ENCODE measurements at regions not wholly inside any gene's neighbourhood (a gene's known extent, or its start where the extent isn't known, plus 50 kb on each side); places are given as distances from the start of the nearest gene placed in this dataset.

- TF ChIP-seq CTCF (IDR thresholded peaks at IDR 0.05; ENCODE audit: borderline replicate concordance, extremely low read depth, low read length, poor library complexity, severe bottlenecking): no peak
- TF ChIP-seq EZH2 (IDR thresholded peaks at IDR 0.05; ENCODE audit: borderline replicate concordance, low read depth, low read length, severe bottlenecking): no peak
Measured at GRCh38 chr22:40122792-40123191, 54.9 kb upstream of the TNRC6B start.

Data from DND-41 (cell line).